ENCODE measurements at regions not wholly inside any gene's neighbourhood (a gene's known extent, or its start where the extent isn't known, plus 50 kb on each side); places are given as distances from the start of the nearest gene placed in this dataset.

DNA sequence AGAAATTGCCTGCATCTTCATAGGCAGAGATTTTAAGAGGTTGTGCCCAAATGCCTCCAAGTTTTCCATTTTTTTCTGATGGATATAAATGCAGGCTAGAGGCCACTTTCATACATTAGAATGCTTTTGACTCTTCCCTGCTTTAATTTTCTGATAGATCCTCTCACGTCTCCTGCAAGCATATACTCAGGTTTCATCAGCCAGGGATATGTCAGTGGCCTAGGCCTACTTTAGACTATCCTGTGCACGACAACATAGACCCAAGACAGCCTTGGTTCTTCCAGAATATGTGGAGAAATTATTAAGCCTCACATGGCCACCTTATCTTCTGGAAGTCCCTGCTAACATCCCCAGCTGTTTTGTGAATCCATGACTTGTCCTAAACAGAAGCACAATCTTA is 415.9 kb downstream of the TDRD15 start:
- TF ChIP-seq, protein P1, sequence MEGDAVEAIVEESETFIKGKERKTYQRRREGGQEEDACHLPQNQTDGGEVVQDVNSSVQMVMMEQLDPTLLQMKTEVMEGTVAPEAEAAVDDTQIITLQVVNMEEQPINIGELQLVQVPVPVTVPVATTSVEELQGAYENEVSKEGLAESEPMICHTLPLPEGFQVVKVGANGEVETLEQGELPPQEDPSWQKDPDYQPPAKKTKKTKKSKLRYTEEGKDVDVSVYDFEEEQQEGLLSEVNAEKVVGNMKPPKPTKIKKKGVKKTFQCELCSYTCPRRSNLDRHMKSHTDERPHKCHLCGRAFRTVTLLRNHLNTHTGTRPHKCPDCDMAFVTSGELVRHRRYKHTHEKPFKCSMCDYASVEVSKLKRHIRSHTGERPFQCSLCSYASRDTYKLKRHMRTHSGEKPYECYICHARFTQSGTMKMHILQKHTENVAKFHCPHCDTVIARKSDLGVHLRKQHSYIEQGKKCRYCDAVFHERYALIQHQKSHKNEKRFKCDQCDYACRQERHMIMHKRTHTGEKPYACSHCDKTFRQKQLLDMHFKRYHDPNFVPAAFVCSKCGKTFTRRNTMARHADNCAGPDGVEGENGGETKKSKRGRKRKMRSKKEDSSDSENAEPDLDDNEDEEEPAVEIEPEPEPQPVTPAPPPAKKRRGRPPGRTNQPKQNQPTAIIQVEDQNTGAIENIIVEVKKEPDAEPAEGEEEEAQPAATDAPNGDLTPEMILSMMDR (IDR thresholded peaks at IDR 0.05; ENCODE audit: low read depth, low read length, missing control alignments), result no peak
- H3K4me3 ChIP-seq (replicated peaks; ENCODE audit: low read depth, low read length), result no peak overlapping the region
- DNase-seq (ENCODE audit: extremely low read depth, low read depth), result no peak

DNA sequence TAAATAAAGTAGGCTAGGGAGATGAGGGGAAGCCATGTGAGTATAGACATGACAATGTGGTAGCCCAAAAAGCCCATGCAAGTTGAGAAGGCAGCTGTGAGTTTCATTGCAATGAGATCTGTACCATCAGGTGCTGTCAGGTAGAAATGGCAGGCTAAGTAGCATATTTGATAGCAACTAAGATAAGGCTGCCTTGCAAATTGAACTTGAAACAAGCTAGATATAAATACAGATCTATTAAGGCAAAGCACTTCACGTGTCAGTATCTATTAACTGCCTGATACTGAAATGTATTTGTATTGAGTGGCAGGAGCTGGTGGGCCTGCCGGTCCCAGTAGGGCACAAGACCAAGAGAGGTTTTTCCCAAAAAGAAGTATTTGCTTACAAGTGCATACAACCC is 419.9 kb downstream of the TDRD15 start:
- TF ChIP-seq, protein P1 (IDR thresholded peaks at IDR 0.05; ENCODE audit: low read depth, low read length, missing control alignments), result no peak
- DNase-seq (ENCODE audit: extremely low read depth, low read depth), result no peak
- no peak overlapping the region for H3K4me3 ChIP-seq (replicated peaks; ENCODE audit: low read depth, low read length)

DNA sequence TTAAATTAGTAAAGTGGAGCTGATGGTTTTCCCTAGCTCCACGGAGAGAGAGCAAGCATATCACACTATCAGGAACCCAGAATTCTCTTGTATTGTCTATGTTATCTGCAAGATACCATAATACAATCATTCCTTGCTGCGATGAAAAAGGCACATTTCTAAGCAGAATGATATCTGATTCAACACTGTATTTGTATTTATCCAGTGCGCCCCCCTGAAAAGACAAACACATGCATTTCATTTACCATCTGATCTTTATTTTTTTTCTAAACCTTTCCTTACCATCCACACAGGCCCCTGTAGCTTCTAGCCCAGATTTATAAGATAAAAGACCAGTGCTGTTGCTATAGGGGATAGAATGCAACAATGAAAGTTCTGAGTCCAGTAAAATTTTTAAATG is 420.6 kb downstream of the TDRD15 start:
- DNase-seq (ENCODE audit: extremely low read depth, low read depth), result no peak
- H3K4me3 ChIP-seq (replicated peaks; ENCODE audit: low read depth, low read length), result no peak overlapping the region
- TF ChIP-seq, protein P1 (IDR thresholded peaks at IDR 0.05; ENCODE audit: low read depth, low read length, missing control alignments), result no peak

DNA sequence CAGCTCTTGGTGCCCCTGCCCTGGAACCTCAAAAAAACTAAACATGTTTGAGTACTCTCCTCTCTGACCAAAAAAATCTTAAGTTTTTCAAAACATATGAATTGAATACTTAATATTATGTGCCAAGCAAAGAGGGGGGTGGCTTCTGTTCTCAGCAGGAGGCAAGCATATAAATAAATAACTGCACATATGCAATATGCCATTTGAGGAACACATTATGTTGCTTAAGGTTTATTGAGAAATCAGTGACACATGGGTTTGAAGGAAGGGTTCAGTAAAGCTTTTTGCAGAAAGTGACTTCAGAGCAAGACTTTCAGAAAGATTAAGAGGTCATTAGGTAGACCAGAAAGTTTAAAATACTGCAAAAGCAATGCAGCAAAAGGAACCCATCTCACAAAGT is 429.2 kb downstream of the TDRD15 start:
- H3K4me3 ChIP-seq (replicated peaks; ENCODE audit: low read depth, low read length), result no peak overlapping the region
- DNase-seq (ENCODE audit: extremely low read depth, low read depth), result no peak
- TF ChIP-seq, protein P1 (IDR thresholded peaks at IDR 0.05; ENCODE audit: low read depth, low read length, missing control alignments), result no peak

DNA sequence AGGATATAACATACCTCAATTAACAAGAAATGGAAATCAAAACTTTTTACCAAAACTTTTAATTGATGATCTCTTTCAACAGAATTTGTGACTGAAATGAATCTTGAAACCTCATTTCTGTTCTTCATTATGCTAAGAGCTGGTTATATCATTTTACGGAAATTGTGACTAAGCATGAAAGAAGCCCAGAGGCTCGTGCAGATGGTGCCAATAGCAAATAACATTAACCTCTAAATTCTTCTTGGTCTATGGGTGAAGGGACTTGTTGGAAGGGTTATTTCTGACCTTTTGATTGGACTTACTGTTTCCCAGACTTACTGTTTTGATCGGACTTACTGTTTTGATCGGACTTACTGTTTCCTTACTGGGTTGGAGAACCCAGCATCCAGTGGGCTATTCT is 435.6 kb downstream of the TDRD15 start:
- no peak overlapping the region for H3K4me3 ChIP-seq (replicated peaks; ENCODE audit: low read depth, low read length)
- TF ChIP-seq, protein P1 (IDR thresholded peaks at IDR 0.05; ENCODE audit: low read depth, low read length, missing control alignments), result no peak
- no peak for DNase-seq (ENCODE audit: extremely low read depth, low read depth)

DNA sequence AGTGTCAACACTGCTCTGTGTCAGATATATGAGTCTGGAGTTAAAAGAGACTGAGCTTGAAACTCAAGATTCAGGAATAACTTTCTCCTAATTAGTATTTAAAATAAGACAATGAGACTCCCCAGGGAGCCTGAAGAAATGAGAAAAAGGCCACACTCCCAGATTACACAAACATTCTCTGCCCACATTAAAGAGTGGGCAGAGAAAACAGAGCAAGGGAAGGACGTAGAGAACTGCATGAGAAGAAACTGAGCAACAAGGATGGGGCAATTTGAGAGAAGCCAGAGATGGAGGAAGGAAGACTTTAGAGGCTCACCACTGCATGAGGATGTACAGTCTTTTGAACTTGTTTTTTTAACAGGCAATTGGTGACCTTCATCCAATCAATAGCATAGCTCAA is 438.2 kb downstream of the TDRD15 start:
- no peak for DNase-seq (ENCODE audit: extremely low read depth, low read depth)
- no peak overlapping the region for H3K4me3 ChIP-seq (replicated peaks; ENCODE audit: low read depth, low read length)

DNA sequence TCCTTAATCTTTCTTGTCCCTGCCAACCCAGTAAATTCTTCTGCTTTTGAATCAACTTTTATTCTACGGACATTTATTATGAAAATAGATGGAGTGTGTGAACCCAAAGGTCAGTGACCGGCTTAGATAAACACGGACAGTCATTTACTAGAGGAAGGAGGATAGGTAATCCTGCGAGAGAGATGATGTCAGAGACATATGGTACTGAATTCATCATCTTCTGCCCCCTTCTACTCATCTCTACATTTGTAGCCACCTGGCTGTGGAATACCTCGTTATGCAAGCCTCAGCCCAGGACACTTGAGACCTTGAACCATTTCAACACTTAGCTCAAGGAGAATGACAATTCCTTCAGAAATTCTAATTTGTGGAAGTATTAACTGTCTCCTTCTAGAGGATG is 443.6 kb downstream of the TDRD15 start:
- no peak for DNase-seq (ENCODE audit: extremely low read depth, low read depth)
- TF ChIP-seq, protein P1 (IDR thresholded peaks at IDR 0.05; ENCODE audit: low read depth, low read length, missing control alignments), result no peak
- H3K4me3 ChIP-seq (replicated peaks; ENCODE audit: low read depth, low read length), result no peak overlapping the region

More for the DNA sequence above, 438.2 kb downstream of the TDRD15 start:
- TF ChIP-seq, protein P1 (IDR thresholded peaks at IDR 0.05; ENCODE audit: low read depth, low read length, missing control alignments), result no peak

All from HFF-Myc (cell line).